ENCODE measurements at regions not wholly inside any gene's neighbourhood (a gene's known extent, or its start where the extent isn't known, plus 50 kb on each side); places are given as distances from the start of the nearest gene placed in this dataset.

DNA sequence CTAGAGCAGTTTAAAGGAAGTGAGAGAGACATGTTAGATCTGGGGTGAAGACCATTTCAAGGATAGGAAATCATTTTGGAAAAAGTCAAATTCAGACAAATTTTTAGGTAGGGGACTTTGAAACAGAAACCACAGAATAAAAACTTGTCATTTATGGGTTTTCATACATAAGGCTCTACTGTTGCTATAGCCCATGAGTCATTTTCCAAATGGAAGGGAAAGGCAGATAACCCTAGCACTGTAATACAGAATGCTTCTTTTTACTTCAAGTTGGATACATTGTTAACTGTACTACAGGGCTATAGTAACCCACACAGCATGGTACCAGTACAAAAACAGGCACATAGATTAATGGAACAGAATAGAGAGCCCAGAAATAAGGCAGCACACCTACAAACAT, 455.4 kb downstream of the EBF1 start:
- DNase-seq (ENCODE audit: low spot score): no peak

DNA sequence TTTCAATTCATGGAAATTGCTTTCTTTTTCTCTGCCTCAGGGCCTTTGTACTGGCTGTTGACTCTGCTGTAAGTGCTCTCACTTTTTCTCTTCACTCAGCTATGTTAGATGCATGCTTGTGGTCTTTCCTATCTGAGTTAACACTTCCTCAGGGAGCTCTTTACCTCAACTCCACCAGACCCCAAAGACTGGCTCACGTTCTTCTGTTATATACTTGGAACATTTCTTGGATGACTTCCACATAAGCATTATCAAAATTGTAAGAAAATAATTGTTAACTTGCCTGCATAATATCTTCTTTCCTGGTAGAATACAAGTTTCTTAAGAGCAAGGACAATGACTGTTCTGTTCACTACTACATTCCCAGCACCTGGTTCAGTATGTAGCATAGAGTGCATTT, 455.9 kb downstream of the EBF1 start:
- no peak for DNase-seq (ENCODE audit: low spot score)

DNA sequence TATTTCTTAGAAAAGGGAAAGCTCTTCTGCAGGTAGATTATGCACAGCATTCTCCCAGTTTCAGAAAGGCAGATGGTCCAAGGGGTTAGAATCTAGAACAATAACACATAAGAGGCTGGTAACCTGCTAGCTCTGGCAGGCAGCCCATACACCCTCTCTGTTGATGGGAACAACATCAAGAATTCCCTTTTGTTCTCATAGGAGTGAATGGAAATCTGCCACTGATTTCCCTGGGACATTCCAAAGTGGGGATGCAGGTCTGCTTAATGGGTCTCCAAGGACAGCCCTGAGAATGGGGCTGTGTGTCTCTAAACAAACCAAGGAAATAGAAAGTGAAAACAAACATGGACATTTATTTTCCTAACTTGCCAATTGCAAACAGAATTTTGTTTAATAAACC, 456.8 kb downstream of the EBF1 start:
- DNase-seq (ENCODE audit: low spot score): no peak

DNA sequence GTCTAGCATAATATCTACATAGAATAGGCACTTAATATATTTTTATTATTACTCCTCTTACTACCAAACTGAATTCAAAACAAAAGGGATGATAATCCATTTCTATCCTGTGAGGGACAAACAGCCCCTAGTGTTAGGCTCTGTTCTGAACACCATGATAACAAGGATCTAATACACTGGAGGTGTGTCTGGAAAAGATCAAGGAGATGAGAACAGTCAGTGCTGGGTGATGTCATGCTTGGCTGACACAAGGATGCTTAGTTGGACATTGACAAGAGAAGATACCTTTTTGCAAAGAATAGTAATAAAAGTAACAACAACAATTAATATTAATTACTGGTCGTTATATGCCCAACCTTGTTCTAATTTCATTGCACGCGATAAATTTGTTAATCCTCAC, 458.7 kb downstream of the EBF1 start:
- DNase-seq (ENCODE audit: low spot score): no peak

DNA sequence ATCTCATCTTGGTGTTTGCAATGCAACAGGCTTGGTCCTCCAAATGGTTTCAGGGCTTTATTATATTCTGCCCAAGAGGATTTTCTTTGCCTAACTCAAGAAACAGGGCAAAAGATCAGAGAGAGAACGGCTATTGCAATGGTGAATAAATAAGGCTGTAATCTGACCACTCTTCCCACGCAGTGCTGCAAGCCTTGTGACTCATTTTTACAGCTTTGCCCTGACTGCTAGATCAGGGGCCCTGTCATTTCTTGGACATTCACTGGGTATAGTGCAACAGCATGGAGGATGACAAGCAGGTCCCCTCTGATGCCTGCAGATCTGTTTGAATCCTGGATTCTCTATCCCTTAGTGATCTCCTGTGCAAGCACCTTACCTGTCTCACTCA, 459.1 kb downstream of the EBF1 start:
- DNase-seq (ENCODE audit: low spot score): no peak

DNA sequence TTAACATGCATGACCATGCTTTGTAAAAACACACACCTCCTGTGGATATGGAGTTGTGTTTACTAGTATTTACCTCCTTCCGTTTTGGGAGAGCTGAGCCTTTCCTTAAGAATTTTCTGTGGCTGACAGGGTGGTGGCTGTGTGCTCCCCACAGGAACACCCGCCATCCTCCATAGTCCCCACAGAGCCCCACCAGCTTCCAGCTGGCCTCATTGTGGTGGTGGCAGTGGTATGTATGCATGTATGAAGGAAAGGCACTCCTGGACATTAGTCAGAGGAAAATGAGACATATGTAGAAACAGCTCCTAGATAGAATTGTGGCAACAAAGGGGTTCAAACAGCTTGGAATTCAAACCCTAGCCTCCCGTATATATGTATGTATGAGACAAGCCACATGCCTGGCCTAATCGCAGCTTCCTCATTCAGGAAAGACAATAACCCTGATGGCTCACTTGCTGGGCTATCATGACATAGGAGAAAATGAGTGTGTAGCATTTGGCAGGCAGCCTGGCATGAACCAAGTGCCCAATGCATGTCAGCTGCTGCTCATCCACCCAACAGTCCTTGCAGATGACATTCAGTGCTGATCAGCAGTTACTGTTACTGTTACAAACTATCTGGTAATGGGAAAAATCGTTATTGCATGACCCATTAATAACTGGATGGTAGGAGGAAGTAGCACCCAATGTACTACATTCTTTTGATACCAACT, 459.7 kb downstream of the EBF1 start:
- no peak for DNase-seq (ENCODE audit: low spot score)

DNA sequence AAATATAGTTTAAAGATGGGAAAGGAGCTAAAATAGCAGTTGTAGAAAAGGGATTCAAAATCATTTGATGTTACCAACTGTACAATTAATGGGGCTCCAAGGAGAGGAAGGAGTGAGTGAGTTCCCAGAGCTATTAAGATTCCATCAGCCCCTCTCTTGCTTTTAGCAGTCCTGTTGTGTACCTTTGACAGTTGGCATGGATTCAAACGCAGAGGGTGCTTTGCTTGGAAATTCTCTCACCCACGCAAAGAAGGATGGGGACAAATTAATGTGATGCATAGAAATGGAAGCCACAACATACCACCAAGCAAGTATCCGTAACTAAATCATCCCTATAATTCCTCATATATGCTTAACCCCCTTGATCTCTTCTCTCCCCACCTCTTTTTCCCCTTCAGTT, 461.3 kb downstream of the EBF1 start:
- no peak for DNase-seq (ENCODE audit: low spot score)

DNA sequence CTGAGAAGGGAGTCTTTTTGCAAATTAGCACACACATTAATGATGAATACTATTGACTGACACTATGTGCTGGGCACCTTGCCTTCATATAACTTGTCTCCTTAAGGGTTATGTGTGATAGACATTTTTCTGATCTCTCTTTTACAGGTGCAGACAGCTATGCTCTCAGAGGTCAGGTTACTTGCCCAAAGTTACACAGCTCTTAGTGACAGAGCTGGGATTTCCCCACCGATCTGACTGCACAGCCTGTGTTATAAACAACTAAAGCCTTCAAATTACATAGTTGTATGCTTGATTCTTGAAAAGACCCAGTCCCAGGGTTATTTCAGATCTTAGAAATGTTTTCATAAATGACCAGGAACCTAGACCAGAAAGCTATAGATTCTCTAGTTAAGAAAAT, 462.7 kb downstream of the EBF1 start:
- DNase-seq (ENCODE audit: low spot score): no peak

DNA sequence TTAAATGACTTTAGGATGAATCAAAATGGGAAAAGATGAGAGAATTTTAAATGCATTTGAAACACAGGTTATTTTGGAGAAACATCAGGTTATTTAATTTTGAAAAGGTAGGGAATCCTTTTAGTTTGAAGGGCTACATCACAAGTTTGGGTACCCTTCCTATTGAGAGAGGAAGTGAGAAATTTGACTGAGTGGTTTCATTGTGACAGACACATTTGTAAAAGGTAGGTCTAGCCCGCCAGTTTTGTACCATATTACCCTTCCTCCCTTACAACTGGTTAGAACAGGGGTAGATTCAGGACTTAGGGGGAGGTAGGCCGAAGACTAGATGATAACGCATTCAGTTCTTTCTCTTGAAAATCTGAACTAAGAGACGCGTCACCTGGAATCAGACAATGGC, 464.2 kb downstream of the EBF1 start:
- DNase-seq (ENCODE audit: low spot score): no peak

DNA sequence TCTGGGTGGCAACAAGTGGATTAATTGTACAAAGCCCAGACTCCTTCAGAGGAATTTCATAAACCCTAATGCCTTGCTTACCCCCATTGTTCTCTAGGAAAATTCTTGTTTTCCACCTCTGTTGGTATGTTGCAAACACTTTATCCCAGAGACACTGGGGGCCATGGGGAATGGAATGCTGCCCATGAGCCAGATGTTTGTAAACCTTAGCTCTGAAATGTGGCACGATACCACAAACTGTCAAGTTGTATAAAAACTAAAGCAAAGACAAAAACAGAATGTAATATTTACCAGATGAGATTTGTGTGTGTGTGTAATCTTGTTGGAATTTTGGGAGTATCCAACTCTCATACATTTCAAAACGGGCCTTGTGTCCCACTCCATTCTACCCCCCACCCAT, 465.0 kb downstream of the EBF1 start:
- no peak for DNase-seq (ENCODE audit: low spot score)

DNA sequence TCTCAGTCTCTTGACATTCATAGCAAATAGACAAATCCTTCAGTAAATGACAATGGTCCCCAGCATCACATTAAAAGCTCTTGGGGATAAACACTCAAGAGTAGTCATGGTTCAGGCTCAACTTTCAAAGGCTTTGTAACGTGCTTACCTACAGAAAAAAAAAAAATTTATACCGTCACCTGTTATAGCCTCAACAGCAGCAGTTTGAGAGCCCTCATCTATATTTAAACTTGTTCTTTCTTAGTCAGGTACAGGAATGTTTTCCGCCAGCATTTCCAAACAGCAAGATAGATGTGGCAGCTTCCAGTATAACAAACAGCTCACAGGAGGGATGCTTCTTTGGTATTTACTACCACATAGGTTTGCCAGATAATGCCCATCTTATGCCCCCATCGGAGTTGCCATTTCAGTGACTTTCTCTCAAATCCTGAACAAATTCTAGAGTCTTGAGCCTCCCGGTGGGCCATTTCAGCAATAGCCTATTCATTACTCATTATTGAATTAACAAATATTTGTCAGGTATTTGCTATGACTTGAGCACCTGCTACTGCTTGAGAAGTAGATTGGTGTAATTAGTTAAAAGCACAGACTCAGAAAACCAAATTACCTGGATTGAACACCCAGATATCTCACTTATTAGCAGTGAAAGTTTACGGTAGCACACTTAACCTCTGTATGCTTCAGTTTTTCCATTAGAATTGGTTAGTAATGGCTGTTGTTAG, 470.0 kb downstream of the EBF1 start:
- no peak for DNase-seq (ENCODE audit: low spot score)

DNA sequence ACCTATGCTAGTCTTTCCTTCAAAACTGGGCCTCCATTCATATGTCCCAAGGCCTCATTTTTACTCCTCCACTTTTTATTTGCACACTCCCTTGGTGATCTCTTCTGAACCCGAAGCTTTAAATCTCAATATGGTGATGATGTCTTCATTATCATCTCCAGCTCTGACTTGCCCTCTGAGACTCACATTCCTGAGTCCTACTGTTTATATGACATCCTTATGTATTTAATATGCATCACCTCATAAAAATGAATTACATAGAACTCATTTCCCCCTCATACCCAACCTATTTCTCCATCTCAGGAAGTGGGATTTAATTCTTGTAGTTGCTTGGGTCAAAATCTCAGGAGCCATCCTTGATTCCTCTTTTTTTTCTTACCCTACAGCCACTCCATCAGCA, 473.0 kb downstream of the EBF1 start:
- no peak for DNase-seq (ENCODE audit: low spot score)

DNA sequence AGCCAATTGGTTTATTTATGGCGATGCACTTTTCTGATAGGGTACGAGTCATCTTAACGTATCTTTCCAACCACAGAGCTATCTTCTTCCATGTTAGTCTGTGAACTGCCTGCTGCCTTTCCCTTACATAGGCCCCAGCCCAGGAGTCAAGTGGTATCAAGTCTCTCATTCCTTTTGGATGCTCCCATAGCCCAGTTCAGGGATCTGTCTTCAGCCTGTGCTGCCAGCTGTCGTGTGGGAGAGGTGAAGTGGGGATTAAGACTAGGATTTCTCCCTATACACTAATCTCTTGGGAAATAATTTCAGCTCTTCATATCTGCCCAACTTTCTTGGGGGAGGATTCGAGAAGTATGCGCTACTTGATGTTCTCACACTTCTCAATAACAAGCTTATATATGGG, 475.7 kb downstream of the EBF1 start:
- DNase-seq (ENCODE audit: low spot score): no peak

DNA sequence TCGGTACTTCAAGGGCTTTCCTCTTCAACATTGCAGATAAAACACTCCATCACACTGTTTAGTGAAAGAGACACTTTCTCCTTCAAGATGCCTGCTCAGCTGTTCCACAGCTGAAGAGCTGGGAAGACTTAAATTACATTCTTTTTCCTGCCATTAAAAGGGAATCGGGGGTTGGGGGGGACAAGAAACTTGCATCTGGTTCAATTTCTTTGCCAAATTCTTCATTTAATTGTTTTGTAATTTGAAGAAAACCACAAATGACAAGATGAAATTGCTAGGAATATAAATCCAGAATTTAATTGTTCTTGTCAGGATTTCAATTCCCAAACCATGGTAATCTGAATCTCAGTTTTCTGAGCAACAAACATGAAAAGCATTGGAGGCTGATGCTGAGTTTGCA, 478.3 kb downstream of the EBF1 start:
- DNase-seq (ENCODE audit: low spot score): no peak

DNA sequence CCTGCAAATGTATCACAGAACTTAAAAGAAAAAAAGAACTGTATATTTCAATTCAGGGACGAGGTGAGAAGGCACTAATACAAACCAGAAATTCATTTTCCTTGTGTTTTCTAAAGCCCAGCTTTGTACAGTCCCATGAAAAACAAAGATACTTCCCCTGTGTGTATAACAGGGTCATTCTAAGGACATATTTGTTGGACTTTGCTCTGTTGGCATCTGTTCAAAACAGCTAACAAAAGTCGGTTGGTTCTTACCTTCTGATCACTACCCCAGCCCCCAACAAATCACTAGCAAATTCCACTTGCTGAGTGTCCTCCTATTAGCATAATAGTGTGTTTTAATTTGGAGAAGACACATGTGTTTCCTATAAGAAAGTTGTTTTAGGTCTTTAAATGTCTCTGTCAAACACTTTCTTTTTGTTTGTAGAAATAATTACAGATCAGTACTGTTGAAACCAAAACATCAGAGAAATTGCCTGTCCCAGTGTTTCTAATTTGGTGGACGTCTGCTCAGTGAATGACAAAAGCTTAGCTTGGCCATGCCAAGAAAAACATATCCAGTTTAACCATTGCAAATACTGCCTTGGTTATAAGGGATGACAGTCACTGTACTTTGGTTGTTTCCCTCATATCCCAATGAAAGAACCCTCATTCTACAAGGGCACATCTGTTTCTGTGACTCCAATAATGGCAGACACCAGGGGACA, 480.5 kb downstream of the EBF1 start:
- no peak for DNase-seq (ENCODE audit: low spot score)

DNA sequence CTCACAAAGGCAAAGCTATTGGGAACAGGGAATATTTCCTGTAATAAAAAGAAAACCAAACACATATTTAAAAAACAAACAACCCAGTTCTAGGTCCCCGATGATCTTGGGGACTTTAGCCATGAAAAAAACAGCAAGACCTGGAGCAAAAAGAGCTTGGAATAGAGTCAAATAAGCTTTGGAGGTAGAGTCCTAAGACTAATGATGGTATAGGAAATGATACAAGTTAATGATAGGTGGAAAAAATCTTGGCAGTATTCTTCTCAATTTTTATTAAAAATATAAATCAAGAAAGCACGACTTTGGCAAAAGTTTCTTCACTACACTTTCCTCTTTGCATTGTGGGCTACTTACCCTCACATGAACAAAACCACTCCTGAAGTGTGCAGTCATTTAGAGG, 481.5 kb downstream of the EBF1 start:
- DNase-seq (ENCODE audit: low spot score): no peak

DNA sequence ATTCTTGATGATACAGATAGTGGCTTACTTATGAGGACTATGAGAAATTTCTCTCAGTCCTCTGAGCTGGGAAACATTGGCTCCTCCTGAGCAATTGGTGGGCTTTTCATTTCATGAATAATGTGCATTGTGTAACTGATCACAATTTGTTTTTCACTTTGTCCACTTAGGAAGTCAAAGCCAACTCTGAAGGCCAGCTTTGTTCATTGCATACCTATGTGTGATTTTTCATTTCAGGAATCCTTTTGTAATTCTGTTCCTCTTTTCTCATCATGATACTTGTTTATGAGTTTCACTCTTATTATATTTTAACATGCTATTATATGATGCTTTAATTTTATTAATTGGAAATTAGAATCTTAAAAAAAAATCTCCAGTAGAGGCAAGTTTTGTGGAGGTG, 483.0 kb downstream of the EBF1 start:
- DNase-seq (ENCODE audit: low spot score): no peak

DNA sequence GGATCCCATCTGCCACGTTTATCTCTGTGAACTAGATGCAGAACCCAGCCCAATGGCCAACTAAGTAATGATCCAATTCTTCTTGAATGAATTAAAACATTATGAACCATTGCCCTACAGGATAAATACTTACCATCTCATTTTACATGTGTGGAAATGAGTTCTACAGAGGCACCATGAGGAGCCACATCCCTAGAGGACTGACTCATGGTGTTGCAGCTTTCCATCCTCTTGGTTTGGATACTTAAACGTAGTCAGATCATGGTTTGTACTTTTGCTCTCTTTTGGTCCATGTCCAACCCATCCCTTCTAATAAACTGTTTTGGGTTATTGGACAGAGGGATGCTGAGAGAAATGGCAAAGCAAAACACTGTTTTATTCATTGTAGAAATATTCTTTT, 484.8 kb downstream of the EBF1 start:
- no peak for DNase-seq (ENCODE audit: low spot score)

DNA sequence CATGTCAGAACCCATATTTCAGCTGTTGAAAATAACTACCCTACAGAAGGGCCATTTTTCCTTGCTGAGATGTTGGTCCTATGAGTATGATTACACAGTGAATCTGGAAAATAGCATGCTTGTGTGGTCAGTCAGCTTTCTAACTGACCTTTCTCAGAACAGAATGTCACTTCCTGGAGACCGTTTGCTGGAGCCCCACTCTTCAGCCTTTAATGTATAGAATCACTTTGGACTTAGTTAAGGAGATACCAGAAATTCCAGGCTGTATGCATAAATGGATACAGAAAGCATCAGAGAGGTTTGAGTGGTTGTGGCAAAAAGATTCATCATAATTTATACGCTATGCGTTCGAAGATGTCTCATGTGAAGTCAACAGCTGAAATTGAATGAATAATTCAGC, 488.1 kb downstream of the EBF1 start:
- no peak for DNase-seq (ENCODE audit: low spot score)

DNA sequence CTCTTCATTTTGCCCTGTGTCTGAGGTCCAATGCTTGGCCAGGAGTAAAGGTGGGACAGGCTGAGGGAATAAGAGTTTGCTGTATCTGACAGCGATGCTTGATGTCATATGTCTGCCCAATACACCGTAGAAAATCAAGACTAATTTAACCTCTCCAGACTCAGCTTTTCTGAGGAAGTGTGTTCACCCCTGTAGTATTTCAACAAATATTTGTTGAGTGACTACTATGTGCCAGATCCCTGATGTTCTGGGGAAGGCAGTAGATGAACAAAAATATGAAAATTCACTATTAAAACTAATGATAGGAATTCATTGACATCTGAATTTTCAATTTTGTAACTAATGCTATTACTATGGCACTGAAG, 489.7 kb downstream of the EBF1 start:
- no peak for DNase-seq (ENCODE audit: low spot score)

DNA sequence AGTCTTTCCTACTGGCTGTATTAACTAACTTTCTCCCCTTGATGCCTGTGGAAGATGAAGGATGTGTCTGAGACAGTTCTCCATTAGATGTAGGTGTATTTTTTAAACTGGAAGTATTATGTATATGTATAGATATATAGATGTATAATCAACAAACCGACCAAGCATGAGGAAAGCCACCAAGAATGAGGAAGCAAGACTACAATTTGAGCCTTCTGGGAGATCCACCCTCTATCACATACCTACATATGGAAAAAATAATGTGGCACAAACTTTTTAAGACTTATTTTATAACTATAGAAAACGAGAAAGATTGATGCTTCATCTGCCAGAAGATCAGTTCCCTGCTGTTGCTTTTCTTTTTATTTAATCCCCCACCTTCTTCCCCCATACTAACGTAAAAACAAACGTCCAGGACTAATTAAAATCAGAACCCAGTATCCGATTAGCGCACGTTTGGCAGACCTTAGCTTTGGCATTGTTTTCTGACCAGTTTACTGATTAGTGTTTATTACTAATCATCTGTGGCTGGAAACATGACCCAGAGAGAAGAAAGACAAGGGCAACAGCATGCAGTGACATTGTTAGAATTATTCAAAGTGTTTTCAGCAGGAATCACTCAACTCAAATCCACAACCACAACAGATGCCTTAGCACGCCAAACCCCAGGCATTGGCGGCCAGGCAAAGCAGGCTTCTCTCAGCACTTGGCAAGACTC, 490.2 kb downstream of the EBF1 start:
- no peak for DNase-seq (ENCODE audit: low spot score)

DNA sequence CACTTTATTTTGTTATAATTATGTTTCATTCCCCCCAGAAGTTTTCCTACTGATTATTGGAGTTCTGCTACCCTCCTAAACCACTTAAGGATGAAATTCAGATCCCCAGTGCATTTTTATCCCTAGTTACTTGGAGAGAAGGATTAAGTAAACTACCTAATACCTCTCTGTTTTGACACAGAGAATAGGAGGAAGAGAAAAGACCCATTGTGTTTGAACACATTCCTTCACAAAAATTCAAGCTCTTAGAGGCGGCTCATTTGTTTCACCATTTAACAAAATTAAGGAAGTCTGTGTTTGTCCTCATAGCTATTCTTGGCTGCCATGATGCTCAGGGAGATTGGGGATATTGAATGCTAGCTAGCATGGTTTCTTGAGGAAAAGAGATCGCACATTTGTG, 492.6 kb downstream of the EBF1 start:
- DNase-seq (ENCODE audit: low spot score): no peak

DNA sequence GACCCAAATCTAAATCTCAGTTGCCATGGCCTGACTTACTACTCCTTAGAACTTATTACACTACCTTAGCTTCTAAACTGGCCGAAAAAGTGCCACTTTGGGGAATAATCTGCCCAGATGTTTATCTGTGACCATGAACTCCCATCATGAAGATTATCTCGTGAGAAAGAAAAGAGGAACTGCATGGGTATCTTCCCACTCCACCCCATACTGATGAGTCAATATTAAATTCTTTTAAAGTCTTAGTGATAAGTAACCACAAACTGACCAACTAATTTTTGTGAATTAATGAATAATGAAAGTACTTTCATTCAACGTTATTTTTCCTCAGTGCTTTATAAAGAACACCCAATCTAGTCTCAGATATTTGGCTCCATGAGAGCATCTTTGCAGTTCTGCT, 493.5 kb downstream of the EBF1 start:
- no peak for DNase-seq (ENCODE audit: low spot score)

All from CD4-positive, alpha-beta T cell treated with Interleukin-6 at 100 ng/mL for 8 hours (primary cell).